ENCODE measurements at regions not wholly inside any gene's neighbourhood (a gene's known extent, or its start where the extent isn't known, plus 50 kb on each side); places are given as distances from the start of the nearest gene placed in this dataset.
"Not testable (repeated sequence)": the region's sequence is repeated elsewhere in the genome, so short reads cannot be mapped to it uniquely, and the experiment has no call there.

DNA sequence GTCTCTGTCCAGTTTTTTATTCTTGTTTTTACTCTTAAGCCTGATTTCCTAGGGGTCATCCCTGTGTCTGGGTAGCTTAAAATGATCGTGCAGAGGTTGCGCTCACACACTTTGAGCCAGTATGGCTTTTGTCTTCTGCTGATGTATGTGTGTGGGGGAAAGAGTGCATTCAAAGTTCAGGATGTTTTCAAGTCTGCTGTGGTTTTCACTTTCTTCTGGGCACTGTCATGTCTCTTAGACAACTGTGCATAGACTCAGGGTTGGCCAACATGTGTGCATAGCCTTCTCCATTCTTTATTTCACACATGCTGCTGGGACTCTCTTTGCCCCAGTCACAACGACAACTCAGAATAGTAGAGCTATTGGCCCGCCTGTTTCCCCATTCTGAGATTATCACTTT, 139.1 kb downstream of the WNT7A start:
- H3K4me1 ChIP-seq = no peaks in the 10 kb centered on the region
- TF ChIP-seq, protein P1, sequence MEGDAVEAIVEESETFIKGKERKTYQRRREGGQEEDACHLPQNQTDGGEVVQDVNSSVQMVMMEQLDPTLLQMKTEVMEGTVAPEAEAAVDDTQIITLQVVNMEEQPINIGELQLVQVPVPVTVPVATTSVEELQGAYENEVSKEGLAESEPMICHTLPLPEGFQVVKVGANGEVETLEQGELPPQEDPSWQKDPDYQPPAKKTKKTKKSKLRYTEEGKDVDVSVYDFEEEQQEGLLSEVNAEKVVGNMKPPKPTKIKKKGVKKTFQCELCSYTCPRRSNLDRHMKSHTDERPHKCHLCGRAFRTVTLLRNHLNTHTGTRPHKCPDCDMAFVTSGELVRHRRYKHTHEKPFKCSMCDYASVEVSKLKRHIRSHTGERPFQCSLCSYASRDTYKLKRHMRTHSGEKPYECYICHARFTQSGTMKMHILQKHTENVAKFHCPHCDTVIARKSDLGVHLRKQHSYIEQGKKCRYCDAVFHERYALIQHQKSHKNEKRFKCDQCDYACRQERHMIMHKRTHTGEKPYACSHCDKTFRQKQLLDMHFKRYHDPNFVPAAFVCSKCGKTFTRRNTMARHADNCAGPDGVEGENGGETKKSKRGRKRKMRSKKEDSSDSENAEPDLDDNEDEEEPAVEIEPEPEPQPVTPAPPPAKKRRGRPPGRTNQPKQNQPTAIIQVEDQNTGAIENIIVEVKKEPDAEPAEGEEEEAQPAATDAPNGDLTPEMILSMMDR (IDR thresholded peaks at IDR 0.05) = no peak
- peaks cover 3 to 23% (median 20%) of the 10 kb centered on the region in 3 donors for H3K9me3 ChIP-seq
- H3K4me3 ChIP-seq = no peak overlapping the region
- no peak for DNase-seq
- intact Hi-C loops (cut with DNase I; ENCODE audit: low total_unique reads) = no loop called here
- no peaks in the 10 kb centered on the region for H3K36me3 ChIP-seq
- H3K27ac ChIP-seq = no peak overlapping the region
- H3K27me3 ChIP-seq = peaks cover 0 to 3% of the 10 kb centered on the region in 2 donors

DNA sequence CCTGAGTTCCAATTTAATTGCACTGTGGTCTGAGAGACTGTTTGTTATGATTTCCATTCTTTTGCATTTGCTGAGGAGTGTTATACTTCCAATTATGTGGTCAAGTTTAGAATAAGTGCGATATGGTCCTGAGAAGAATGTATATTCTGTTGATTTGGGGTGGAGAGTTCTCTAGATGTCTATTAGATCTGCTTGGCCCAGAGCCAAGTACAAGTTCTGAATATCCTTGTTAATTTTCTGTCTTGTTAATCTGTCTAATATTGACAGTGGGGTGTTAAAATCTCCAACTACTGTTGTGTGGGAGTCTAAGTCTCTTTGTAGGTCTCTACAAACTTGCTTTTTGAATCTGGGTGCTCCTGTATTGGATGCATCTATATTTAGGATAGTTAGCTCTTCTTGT, 146.1 kb downstream of the WNT7A start:
- DNase-seq; H3K27ac ChIP-seq; H3K36me3 ChIP-seq; H3K27me3 ChIP-seq; H3K4me3 ChIP-seq; H3K4me1 ChIP-seq; intact Hi-C loops (cut with DNase I; ENCODE audit: low total_unique reads): not testable (repeated sequence)
- H3K9me3 ChIP-seq = peaks cover 0 to 23% (median 9%) of the 10 kb centered on the region in 3 donors

DNA sequence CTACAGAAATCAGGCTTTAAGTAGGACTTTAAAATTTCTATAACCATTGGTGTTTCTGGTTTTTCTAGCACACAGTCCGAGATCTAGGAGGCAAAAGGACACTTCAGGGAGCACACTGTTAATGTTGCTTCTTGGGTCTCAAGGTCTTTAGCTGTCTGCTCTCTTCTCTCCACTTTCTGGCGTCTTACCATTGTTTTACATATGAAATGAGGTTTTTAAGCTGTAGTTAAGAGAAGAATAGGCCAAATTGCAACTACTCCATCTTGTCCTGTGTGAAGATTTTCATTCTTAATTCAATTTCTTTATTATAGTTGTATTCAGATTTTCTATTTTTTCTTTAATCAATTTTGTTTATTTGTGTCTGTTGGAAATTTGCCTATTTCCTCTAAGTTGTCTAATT, 151.4 kb downstream of the WNT7A start:
- H3K4me3 ChIP-seq = no peak overlapping the region
- DNase-seq = no peak
- no peak overlapping the region for H3K27ac ChIP-seq
- no peaks in the 10 kb centered on the region for H3K27me3 ChIP-seq
- intact Hi-C loops (cut with DNase I; ENCODE audit: low total_unique reads) = no loop called here
- H3K36me3 ChIP-seq = no peaks in the 10 kb centered on the region
- TF ChIP-seq, protein P1 (IDR thresholded peaks at IDR 0.05) = no peak
- no peaks in the 10 kb centered on the region for H3K4me1 ChIP-seq
- peaks cover 0 to 4% (median 0%) of the 10 kb centered on the region in 3 donors for H3K9me3 ChIP-seq

DNA sequence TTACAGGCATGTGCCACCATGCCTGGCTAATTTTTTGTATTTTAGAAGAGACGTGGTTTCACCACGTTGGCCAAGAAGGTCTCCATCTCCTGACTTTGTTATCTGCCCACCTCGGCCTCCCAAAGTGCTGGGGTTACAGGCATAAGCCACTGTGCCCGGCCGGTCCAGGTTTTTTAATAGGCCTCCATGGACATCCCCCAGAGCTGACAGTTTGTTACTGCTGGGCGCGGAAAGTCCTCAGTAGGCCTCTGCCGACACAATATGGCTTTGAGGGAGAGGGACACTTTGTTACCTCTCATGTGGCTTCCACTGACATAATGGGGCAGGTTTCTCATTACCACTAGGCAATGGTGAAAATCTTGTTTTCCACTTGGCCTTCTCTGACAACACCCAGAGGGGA, 152.0 kb downstream of the WNT7A start:
- no peaks in the 10 kb centered on the region for H3K36me3 ChIP-seq
- H3K4me1 ChIP-seq = no peaks in the 10 kb centered on the region
- no peak overlapping the region for H3K27ac ChIP-seq
- intact Hi-C loops (cut with DNase I; ENCODE audit: low total_unique reads) = no loop called here
- H3K4me3 ChIP-seq = no peak overlapping the region
- peak in 1 of 2 donors; percentile 21 for DNase-seq
- H3K9me3 ChIP-seq = peaks cover 0 to 4% (median 0%) of the 10 kb centered on the region in 3 donors
- TF ChIP-seq, protein P1 (IDR thresholded peaks at IDR 0.05) = no peak
- H3K27me3 ChIP-seq = no peaks in the 10 kb centered on the region

DNA sequence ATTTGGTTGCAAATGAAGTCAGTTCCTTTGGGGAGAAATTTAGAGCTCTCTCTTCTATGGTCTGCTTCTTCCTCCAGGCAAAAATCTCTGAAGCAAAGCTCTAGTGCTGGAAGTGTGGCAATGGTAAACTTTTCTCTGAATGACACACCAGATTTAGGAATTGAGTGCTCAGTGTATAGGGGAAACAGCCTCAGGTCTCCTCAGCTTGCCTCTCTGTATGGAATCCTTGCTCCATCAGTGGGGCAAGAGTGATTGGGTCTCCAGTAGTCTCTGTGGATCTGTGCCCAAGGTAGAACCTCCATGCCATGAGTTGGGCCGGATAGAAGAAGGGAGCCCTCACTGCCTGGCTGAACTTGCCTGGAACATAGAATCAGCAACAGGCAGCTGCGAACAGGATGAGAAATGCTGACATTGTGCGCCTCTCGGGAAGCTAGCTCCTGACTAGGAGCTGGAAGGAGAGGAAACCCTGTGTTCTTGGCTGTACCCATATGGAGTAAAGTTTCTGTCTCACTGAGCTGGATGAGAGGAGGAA, 156.1 kb downstream of the WNT7A start:
- no peak overlapping the region for H3K27ac ChIP-seq
- H3K36me3 ChIP-seq = no peaks in the 10 kb centered on the region
- TF ChIP-seq, protein P1 (IDR thresholded peaks at IDR 0.05) = no peak
- intact Hi-C loops (cut with DNase I; ENCODE audit: low total_unique reads) = no loop called here
- H3K27me3 ChIP-seq = no peaks in the 10 kb centered on the region
- H3K9me3 ChIP-seq = no peaks in the 10 kb centered on the region
- no peak overlapping the region for H3K4me3 ChIP-seq
- H3K4me1 ChIP-seq = no peaks in the 10 kb centered on the region
- DNase-seq = peak in 1 of 2 donors; percentile 41

DNA sequence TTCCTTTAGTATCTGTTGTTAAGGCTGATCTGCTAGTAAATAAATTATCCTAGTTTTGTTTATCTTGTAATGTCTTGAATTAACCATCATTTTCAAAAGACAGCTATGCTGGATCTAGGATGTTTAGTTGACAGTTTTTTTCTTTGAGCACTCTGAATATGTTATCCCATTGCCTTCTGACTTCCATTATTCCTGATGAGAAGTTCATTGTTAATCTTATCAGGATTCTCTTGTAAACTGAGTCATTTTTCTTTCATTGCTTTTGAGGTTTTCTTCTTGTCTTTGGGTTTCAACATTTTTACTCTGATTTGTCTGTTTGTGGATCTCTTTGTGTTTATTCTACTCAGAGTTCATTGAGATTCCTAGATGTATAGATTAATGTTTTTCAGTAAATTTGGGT, 157.7 kb downstream of the WNT7A start:
- TF ChIP-seq, protein P1 (IDR thresholded peaks at IDR 0.05) = no peak
- intact Hi-C loops (cut with DNase I; ENCODE audit: low total_unique reads) = no loop called here
- no peaks in the 10 kb centered on the region for H3K36me3 ChIP-seq

More for the DNA sequence above, 157.7 kb downstream of the WNT7A start:
- H3K4me1 ChIP-seq = no peaks in the 10 kb centered on the region
- H3K27ac ChIP-seq = no peak overlapping the region
- no peak for DNase-seq
- no peaks in the 10 kb centered on the region for H3K9me3 ChIP-seq
- no peaks in the 10 kb centered on the region for H3K27me3 ChIP-seq
- H3K4me3 ChIP-seq = no peak overlapping the region

Measured in tibial artery (tissue), 4 donors.